IPS-NIHi11 (cell line): ENCODE measurements at regions not wholly inside any gene's neighbourhood (a gene's known extent, or its start where the extent isn't known, plus 50 kb on each side); places are given as distances from the start of the nearest gene placed in this dataset.
A peak's percentile ranks its signal among the peaks of the same experiment; 100 is the strongest.
"Not testable (repeated sequence)": the region's sequence is repeated elsewhere in the genome, so short reads cannot be mapped to it uniquely, and the experiment has no call there.

Source experiments
- DNase-seq: peaks from one replicate; pipeline ENCODE4 v3.0.0; 2012; ENCODE audit warnings: mixed read lengths, low spot score

DNA sequence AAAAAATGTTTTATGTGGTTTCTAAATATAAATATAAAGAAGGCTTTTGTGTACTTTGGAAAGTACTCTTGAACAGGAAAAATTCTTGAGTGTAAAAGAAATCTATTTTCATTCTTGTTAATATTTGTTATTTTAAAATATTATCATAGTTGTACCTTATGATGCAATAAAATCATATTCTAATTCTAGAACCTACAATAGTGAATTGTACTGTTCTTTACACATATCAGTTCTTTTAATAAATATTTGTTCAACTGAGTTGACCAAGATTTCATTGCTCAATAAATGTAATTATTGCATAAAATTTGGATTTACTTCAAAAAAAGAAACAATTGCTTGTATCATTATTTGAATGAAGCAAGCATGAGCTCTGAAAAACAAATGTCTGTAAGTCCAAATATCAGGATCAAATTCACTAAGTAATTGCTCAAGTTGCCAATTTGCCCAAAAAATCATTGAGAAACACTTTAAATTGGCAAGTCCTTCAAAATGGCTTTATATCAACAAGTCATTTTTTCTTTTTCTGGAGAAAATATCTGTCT lies 191.6 kb upstream of the SLC16A7 start:
- DNase-seq, result no peak

DNA sequence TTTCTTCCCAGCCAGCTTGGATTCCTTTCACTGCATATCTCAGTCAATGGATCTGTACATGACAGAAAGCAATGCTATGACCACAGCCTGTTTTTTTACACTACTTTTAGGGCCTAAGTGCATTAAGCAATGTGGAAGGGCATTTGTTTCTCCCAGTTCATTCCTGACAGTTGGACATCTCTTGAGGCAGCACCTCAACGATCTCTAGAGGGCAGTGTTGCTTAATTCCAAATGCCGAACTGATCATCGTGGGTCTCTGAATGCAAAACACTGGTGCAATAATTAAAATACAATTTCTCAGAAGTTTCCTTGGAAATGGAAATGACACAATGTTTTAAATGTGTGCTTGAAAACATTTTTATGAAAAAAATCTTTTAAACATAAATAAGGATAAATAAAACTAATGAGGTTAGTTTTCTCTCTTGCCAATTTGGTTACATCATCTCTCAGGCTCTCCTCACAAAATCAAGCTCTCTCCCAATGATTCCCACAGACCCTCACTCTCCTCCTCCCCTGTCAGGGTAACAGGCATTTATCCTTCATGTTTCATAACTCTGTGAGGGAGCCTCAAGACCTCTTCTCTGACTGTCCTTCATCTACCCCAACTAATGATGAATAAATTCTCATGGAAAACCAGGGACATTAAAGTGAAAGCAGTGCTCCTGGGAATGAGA lies 192.4 kb upstream of the SLC16A7 start:
- peak; percentile 70 for DNase-seq

DNA sequence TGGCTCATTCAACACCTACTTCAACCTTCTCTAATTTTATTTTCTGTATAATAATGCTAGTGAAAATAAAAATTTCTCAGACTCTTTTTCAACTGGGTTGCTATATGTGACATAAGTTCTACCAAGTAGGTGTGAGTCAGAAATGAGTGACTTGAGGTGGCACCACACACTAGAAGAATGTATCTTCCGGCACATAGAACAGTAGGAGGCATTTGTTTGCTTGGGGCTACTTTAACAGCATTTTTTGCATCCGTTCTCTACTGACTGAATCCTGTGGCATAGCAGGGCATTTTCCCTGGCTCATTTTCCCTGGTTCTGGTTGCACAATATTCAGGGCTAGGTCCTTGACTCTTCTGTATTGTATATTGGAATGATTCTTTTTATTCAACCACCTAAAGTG lies 194.0 kb upstream of the SLC16A7 start:
- no peak for DNase-seq

DNA sequence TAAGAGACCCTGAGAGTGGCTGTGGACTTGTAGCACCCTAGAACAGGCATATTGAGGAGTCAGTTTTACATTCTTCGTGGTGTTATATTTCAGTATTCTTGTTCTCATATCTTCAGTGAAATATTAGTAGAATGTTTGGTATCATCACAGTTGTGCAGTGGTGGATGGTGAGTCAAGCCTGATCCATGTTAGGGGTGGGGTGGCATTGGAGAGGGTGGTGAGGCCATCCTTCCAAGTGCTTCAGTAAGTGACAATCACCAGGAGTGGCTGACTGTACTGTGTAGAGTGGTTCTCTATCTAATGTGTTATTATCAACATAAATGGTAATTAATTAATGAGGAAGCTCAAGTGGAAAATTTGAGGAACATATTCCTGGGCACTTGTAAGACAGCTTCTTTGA lies 197.7 kb upstream of the SLC16A7 start:
- DNase-seq, result no peak

DNA sequence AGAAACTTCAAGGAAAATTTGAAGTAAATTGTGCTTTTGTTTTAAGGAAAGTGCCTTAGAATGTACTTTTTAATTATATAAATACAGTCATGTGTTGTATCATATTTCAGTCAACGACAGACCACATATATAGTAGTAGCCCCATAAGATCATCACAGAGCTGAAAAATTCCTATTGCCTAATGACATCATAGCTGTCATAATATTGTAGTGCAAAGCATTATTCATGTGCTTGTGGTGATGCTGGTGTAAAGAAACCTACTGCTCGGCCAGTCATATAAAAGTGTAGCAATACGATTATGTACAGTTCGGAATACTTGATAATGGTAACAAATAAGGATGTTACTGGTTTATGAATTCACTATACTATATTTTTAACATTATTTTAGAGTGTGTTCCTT lies 198.9 kb upstream of the SLC16A7 start:
- no peak for DNase-seq

DNA sequence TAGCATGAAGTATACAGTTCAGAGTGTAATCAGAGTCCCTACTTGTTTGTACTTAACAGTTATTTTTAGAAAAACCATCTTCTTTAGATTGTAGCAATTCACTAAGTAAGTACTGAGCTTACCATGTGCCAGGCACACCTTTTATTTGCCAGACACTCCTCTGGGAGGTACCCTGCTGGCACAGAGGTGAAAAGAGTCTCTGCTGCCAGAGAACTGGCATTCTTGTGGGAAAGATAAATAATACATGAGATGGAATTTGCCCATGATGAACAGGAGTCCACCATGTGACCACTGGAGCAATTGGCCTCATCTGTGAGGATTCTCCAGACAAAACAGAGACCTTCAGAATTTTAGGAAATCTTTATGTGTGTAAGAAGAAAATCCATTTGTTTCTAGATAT lies 199.3 kb upstream of the SLC16A7 start:
- no peak for DNase-seq

DNA sequence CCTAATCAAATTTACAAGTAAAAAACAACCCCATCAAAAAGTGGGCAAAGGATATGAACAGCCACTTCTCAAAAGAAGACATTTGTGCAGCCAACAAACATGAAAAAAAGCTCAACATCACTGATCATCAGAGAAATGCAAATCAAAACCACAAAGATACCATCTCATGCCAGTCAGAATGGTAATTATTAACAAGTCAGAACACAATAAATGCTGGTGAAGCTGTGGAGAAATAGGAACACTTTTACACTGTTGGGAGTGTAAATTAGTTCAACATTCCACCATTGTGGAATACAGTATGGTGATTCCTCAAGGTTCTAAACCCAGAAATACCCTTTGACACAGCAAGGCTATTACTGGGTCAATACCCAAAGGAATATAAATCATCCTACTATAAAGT lies 200.5 kb upstream of the SLC16A7 start:
- not testable (repeated sequence) for DNase-seq

DNA sequence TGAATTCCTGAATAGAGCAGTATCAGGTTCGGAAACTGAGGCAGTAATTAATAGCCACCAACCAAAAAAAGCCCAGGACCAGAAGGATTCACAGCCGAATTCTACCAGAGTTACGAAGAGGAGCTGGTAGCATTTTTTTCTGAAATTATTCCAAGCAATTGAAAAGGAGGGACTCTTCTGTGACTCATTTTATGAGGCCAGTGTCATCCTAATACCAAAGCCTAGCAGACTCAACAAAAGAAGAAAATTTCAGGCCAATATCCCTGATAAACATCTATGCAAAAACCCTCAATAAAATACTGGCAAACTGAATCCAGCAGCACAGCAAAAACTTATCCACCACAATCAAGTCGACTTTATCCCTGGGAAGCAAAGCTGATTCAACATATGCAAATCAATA lies 202.3 kb upstream of the SLC16A7 start:
- no peak for DNase-seq

DNA sequence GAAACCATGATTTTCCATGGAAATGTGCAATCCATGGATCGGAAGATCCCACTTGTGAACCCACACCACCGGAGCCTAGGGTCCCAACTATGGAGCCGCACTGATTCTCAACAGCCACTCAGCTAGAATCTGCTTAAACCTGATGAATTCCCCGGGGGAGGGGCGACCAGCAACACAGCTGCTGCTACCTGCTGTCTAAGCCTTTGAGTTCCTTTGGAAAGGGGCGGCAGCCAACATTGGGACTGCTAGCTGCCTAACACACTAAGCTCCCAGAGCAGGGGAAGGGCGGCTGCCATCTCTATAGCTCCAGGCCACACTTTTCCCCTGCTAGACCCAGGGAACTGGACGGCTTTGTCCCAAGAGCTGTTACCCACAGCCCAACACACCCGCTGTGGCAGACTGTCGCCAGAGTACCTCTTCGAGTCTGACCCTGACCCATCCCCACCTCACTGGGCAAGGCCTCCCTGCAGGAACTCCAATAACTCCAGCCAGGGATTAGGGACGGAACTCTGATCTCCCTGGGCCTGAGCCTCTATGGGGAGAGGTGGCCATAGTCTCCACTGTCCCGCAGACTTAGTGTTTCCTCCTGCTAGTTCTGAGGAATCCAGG lies 205.8 kb upstream of the SLC16A7 start:
- DNase-seq, result no peak

DNA sequence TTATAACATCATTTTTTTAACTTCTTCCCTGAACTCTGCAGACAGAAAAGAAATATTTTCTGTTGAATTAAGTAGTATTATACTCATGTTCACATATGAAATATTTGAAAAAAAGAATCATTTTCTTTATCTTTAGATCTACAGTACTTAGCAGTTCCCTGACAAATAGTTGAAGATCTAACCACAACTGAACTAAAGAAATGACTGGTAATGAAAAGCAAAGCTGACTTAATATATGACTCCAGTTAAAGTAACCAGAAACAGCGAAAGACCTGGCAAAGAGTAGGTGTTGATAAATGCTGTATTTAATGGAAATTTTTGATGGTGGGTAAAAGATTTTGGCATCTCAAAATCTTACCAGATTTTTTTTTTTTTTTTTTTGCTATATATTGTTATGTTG lies 207.1 kb upstream of the SLC16A7 start:
- no peak for DNase-seq

DNA sequence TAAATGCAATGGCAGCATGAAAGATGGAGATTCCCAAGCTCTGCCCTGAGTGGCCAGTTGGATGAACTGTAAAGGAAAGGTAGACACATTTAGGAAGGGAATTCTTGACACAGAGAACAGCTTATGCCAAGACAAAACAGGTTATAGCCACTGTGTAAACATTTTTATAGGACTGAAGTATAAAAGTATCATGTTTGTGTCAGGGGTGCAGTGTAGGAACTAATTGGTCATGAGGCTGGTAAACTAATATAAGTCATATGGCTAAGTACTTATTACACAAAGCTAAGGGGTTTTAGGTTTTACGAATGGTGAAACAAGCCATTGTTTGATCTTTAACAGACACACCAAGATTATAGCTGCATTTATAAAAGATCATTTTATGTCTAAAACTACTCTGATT lies 207.7 kb upstream of the SLC16A7 start:
- no peak for DNase-seq

DNA sequence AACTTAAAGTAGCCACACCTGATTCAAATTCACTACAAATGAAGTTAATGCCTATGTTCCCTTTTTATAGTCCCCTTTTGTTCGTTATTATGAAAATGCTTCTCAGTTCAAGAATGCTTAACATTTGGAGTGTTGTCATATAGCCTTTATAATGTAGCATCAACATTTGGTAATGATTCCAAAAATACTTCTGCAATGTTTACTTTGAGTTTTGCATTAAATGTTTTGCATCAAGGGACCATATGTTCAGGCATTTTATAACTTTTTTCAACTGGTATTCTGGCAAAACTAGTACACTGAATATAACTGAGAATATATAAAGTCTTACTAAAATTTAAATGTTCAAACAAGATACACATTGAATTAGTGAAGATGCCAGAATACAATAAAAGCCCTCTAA lies 209.6 kb upstream of the SLC16A7 start:
- DNase-seq, result no peak

DNA sequence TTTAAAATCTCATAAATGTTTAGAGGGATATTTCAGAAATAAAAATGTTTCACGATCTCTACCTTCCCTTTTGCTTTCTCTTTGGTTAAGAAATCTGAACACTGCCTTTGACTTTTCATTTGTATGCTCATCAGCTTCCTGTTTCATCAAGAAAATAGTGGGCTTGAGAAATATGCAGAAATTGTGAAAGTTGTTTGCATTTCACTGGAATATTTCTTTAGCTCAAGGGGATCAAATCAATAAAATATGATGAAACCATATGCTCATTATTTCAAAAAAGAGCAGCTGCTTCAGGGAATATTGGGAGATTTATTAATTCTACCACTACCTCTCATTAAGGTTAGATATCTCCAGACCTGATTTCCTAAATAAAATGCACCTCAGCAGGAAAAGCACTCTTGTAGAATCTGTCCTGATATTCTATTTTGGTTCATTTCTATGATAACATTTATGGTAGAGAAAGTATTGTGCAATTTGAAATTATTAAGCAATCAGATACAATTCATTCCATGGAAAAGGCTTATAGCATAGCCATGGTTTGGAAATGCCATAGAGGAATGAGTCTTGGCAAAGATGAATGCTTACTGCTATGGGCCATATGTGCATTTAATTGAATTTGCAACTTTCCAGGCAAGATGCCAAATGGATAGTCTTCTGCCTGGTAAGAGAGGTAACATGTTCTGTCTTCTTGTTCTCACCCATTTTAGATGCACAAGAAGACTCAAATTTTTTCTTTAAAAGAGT lies 212.6 kb upstream of the SLC16A7 start:
- no peak for DNase-seq

DNA sequence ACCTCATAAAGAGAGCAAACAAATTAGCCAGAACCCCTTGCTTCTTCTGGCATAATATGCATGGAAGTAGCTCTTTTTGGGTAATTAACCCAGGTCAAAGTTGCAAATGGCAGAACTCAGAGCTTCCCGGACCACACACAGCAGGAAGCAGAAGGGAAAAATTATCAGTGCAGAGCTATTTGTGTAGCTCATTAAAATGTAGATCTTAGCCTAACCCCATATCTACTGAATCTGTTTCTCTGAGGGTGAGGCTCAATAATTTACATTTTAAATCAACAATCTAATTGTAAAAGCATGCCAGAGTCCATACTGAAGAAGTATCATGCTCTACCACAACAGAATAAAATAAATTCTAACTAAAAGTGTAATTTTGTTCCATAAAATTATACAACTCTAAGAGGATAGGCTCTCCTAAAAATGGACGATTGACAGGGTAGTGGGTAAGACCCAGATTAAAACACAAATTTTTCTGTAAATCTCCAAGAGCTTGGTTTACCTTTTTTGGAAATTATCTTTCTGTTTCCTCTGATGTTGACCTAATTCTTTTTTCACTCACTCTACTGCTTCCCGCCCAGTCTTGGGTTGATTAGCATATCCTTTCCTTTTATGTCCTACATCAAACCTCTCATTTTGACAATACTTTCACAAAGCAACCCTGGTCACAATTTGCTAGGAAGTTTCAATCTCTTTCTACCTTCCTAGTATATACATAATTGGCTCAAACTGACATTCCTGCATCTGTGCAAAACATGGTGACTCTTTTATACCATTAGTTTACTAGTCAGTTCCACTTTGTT lies 213.3 kb upstream of the SLC16A7 start:
- DNase-seq, result no peak

DNA sequence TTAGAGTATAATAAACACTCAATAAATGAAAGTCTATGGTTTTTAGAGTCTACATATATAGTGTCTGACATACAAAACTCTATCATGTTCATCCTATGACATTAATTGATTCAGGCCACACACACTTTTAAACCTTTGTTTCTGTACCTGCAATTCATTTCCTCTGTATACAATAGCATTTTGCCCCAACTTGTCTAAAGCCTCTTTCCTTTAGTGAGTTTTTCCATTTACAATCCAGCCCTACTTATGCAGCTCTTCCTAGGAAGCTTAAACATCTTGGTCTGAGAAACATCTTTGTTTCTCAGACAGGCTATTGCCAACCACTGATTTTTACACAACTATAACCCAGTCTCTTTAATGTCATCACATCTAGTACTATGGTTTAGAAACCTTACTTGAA lies 214.7 kb upstream of the SLC16A7 start:
- DNase-seq, result no peak

DNA sequence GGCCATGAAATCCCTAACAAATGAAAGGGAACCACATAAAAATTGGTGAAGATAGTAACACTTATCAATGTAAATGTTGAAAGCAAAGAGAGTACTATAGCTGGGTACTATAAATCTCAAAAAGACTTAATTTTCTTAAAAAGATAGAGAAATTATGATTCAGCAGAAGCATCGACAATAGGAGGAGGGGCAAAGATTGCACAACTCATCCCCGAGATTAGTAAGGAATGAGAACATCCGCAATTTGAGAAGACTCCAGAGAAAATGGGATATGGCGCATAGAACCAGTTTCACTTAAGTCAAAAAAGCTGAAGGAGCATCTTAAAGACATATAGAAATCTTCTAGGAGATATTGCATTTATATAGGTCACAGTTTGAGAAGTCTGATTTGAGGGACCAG lies 220.2 kb upstream of the SLC16A7 start:
- no peak for DNase-seq

DNA sequence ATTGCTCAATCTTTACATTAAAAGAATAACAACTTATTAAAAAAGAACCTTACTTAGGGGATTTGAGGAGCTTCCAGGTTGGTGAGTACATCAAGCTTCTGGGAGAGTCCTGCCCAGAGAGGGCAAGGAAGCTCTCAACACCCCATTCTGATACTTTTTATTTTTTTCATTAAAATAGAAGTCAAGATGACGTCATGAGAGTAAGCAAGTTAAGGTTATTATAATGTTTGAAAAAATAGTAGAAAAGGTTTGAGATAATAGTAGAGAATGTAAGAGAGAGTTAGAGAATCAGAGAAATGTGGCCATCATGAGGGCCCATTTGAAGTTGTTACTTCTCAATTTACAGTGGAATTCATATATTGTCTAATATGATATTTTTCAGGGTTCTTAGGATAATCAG lies 221.0 kb upstream of the SLC16A7 start:
- no peak for DNase-seq

DNA sequence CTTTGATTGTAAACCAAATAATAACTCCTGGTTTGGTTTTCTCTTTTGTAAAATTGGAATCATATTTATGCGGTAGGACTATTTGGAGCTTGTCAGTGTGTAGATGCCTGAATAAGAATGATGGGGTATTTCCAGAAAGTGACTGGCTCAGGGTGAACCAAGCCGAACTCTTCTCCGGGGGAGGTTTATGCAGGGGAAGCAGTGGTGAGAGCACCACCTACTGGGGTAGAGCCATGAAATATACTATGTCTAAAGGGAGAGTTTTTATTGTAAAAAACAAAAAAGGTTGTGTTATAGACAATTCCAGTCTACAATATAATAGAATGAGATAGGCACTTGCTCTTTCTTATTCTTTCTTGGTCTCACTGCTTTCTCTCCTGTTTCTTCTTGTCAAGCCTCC lies 222.9 kb upstream of the SLC16A7 start:
- peak; percentile 29 for DNase-seq

DNA sequence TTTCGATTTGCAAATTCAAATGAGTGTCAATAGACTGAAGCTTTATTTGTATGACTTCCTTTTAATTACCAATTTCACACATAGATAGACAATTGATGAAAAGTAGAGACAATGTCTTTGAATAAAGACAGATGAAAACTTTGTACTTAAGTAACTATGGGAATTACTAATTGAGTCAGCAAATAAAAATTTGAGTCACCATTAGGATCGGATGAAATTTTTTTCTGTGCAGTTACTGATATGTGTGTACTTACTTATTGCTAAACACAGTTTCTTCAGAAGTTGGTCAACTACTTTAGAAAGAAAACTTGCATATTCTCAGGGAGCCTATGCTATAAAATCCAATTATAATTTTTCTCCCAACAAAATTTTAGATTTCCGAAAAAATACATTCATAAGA lies 224.9 kb upstream of the SLC16A7 start:
- DNase-seq, result no peak

DNA sequence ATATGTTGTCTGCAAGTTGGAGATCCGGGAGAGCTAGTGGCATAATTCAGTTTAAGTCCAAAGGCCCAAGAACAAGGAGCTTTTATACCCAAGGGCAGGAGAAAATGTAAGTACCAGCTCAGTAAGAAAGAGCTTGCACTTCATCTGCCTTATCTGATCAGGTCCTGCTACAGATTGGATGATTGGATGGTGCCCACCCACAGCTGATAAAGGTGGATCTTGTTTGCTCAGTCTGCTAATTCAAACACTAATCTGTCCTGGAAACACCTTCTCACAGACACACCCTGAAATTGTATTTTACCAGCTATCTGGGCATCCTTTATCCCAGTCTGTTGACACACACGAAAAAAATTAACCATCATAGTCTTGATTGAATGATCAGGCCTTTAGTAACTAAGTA lies 230.7 kb upstream of the SLC16A7 start:
- no peak for DNase-seq

DNA sequence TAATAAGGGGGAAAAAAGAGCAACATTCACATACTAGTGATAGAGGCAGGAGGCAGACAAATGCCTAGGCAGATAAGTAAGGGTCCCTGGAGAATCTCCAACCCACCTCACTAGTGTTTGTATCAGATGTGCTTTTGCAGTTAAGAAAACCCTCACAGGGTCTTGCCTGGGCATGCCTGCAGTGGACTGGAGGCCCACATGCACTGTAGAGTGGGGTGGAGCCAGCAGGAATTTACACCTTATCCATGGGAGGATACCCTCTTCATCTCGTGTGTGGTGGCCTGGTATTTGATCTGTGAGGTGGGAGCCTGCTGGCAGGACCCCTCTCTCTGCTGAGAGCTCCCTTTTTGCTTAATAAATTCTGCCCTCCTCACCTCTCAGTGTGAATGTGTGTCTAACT lies 238.0 kb upstream of the SLC16A7 start:
- no peak for DNase-seq

DNA sequence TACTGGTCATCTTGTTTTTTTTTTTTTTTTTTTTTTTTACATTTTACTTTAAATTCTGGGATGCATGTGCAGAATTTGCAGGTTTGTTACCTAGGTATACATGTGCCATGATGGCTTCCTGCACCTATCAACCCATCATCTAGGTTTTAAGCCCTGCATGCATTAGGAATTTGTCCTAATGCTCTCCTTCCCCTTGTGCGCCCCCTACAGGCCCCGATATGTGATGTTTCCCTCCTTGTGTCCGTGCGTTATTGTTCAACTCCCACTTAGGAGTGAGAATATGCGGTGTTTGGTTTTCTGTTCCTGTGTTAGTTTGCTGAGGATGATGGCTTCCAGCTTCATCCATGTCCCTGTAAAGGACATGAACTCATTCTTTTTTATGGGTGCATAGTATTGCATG lies 249.6 kb upstream of the SLC16A7 start:
- not testable (repeated sequence) for DNase-seq

DNA sequence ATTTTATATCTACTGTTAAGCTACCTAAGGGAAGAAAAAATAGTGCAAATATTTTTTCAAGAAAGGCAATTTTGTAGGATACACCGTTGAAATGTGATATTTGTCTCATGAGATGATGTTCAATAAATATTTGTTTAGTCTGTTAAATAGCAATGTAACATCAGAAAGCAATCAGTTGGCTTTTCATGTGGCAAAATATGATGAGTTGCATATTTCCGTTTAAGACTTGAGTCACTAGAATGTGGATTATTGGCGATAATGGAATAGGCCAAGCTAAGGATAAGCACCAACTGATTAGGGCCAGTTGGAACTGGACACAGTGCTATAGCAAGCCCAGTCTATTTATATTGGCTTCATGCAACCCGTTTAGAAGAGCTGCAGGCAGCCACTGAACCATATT lies 250.4 kb upstream of the SLC16A7 start:
- no peak for DNase-seq
